ENCODE measurements at regions not wholly inside any gene's neighbourhood (a gene's known extent, or its start where the extent isn't known, plus 50 kb on each side); places are given as distances from the start of the nearest gene placed in this dataset.

GRCh38 chr4:184528051-184528450 lies 53.7 kb upstream of the IRF2 start:
- TF ChIP-seq EZH2 (IDR thresholded peaks at IDR 0.05; ENCODE audit: borderline replicate concordance, insufficient read depth, low read length, poor library complexity, severe bottlenecking) (no peak), EP300 (conservative IDR thresholded peaks at IDR 0.05; ENCODE audit: poor library complexity, severe bottlenecking) (no peak)

All from neural cell (in vitro differentiated cells).